T47D (cell line): ENCODE measurements at regions not wholly inside any gene's neighbourhood (a gene's known extent, or its start where the extent isn't known, plus 50 kb on each side); places are given as distances from the start of the nearest gene placed in this dataset.

Experiments
- DNase-seq, 2 experiments: peaks; one replicate each; pipeline versions ENCODE4 v3.0.0 to v3.0.0-alpha.2; 2011 to 2012; ENCODE audit warnings: low read depth in 1 of 2, low spot score in 1 of 2
- JUND ChIP-seq: IDR thresholded peaks from 2 replicates; pipeline ENCODE4 v1.6.1; 2012; ENCODE audit warnings: low read depth
- in situ Hi-C: cut with HindIII; loops from 2 replicates; pipeline ENCODE4 v1.10.0; 2016; ENCODE audit warnings: low sequenced_read_pairs, low pct_unique_long_range_greater_than_20kb

- in situ Hi-C loops = no loop called here
- DNase-seq = no peak
- no peak for TF ChIP-seq JUND
These were observed 90.3 kb downstream of the MRPL36 start for GRCh38 chr5:1709171-1709803.

- in situ Hi-C loops = no loop called here
- no peak for DNase-seq
- no peak for TF ChIP-seq JUND
These were observed 91.0 kb downstream of the MRPL36 start for GRCh38 chr5:1708592-1709141.

- no peak for TF ChIP-seq JUND
- in situ Hi-C loops = no loop called here
- DNase-seq = no peak
These were observed 92.2 kb downstream of the MRPL36 start for GRCh38 chr5:1707467-1707866.

- TF ChIP-seq JUND = no peak
- DNase-seq = no peak
- in situ Hi-C loops = no loop called here
These were observed 93.2 kb downstream of the MRPL36 start for GRCh38 chr5:1706428-1706827.

- in situ Hi-C loops = no loop called here
- DNase-seq = no peak
- TF ChIP-seq JUND = no peak
These were observed 93.6 kb downstream of the MRPL36 start for GRCh38 chr5:1706021-1706420.

GRCh38 chr5:1704676-1705075 is 95.0 kb downstream of the MRPL36 start:
- no peak for DNase-seq
- no peak for TF ChIP-seq JUND
- in situ Hi-C loops = no loop called here

- in situ Hi-C loops = no loop called here
- no peak for TF ChIP-seq JUND
- DNase-seq = no peak
These were observed 95.4 kb downstream of the MRPL36 start for GRCh38 chr5:1704266-1704665.

- no peak for DNase-seq
- in situ Hi-C loops = no loop called here
- TF ChIP-seq JUND = no peak
These were observed 96.1 kb downstream of the MRPL36 start for GRCh38 chr5:1703352-1704050.

- DNase-seq = no peak
- in situ Hi-C loops = no loop called here
- no peak for TF ChIP-seq JUND
These were observed 97.3 kb downstream of the MRPL36 start for GRCh38 chr5:1702318-1702717.

- no peak for DNase-seq
- in situ Hi-C loops = no loop called here
- no peak for TF ChIP-seq JUND
These were observed 97.8 kb downstream of the MRPL36 start for GRCh38 chr5:1701884-1702283.

- TF ChIP-seq JUND = no peak
- DNase-seq = no peak
- in situ Hi-C loops = no loop called here
These were observed 98.3 kb downstream of the MRPL36 start for GRCh38 chr5:1701216-1701864.

GRCh38 chr5:1699394-1699793 is 100.2 kb downstream of the MRPL36 start:
- no peak for DNase-seq
- in situ Hi-C loops = no loop called here
- TF ChIP-seq JUND = no peak
